ENCODE measurements at regions not wholly inside any gene's neighbourhood (a gene's known extent, or its start where the extent isn't known, plus 50 kb on each side); places are given as distances from the start of the nearest gene placed in this dataset.

DNA sequence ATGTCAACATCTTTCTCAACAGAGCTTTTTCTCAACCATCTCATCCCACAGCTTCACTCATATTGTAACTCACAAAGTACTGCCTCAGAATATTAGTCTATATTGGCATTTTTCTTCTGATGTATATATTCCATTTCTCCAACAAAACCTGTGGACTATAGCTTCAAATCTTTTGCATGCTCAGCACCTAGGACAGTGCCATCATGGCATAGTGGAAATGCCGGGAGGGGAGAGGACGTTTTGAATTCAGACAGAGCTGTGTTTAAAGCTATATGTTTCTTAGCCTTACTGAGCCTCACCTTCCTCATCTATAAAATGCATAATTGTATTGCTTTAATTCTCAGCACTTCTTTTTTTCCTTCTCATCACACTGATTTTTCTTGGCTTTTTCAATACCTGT, 452.6 kb downstream of the GALC start:
- H3K36me3 Mint-ChIP-seq (ENCODE audit: low read depth) = no peaks in the 10 kb centered on the region
- intact Hi-C loops (cut with DNase I, micrococcal nuclease) = no loop called here
- H3K27ac ChIP-seq (ENCODE audit: low read depth in 1 of 2, low read length in 2 of 2) = no peak overlapping the region
- H3K27ac Mint-ChIP-seq = no peak overlapping the region
- H3K4me3 Mint-ChIP-seq = no peak overlapping the region
- H3K4me1 Mint-ChIP-seq (ENCODE audit: low read depth) = no peaks in the 10 kb centered on the region
- H3K36me3 ChIP-seq (ENCODE audit: insufficient read depth, low read length) = no peaks in the 10 kb centered on the region
- CTCF ChIA-PET = no interaction called here
- no peaks in the 10 kb centered on the region for H3K27me3 Mint-ChIP-seq
- no peaks in the 10 kb centered on the region for H3K4me1 ChIP-seq (ENCODE audit: insufficient read depth, low read length)
- H3K9me3 Mint-ChIP-seq = peaks cover 10% of the 10 kb centered on the region
- POLR2A ChIA-PET = no interaction called here
- no peak for ATAC-seq (ENCODE audit: poor library complexity)
- TF ChIP-seq, protein P1, sequence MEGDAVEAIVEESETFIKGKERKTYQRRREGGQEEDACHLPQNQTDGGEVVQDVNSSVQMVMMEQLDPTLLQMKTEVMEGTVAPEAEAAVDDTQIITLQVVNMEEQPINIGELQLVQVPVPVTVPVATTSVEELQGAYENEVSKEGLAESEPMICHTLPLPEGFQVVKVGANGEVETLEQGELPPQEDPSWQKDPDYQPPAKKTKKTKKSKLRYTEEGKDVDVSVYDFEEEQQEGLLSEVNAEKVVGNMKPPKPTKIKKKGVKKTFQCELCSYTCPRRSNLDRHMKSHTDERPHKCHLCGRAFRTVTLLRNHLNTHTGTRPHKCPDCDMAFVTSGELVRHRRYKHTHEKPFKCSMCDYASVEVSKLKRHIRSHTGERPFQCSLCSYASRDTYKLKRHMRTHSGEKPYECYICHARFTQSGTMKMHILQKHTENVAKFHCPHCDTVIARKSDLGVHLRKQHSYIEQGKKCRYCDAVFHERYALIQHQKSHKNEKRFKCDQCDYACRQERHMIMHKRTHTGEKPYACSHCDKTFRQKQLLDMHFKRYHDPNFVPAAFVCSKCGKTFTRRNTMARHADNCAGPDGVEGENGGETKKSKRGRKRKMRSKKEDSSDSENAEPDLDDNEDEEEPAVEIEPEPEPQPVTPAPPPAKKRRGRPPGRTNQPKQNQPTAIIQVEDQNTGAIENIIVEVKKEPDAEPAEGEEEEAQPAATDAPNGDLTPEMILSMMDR (IDR thresholded peaks at IDR 0.05) = no peak
- H3K4me3 ChIP-seq (ENCODE audit: low read length) = no peak overlapping the region
- DNase-seq = no peak
- peaks cover 0 to 7% of the 10 kb centered on the region in 2 experiments for H3K9me3 ChIP-seq (ENCODE audit: control insufficient read depth in 1 of 2, insufficient read depth in 1 of 2, low read length in 2 of 2)
- H3K27me3 ChIP-seq (ENCODE audit: control insufficient read depth in 1 of 2, insufficient read depth in 2 of 2, low read length in 2 of 2) = no peaks in the 10 kb centered on the region

DNA sequence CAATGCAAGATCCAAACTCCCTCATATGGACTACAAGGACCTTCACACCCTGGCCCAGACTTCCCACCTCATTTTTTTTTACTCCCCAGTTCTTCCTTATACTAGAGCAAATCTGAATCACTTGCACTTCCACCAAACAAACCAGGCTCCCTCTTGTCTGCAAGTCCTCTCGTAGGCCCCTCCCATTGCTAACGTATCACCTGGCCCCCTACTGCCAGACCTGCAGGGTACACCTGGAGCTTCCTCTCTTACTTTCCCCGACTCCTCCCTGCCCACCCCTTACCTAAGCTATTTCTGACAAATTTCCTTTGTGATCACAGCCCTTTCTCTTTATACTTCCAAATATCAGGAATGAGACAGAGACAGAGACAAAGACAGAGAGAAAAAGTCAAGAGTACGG, 463.9 kb downstream of the GALC start:
- DNase-seq (no peak), ATAC-seq (ENCODE audit: poor library complexity) (no peak)
- no peaks in the 10 kb centered on the region for H3K36me3 Mint-ChIP-seq (ENCODE audit: low read depth)
- Histone ChIP-seq H3K36me3 (ENCODE audit: insufficient read depth, low read length) (no peaks in the 10 kb centered on the region), H3K4me1 (ENCODE audit: insufficient read depth, low read length) (no peaks in the 10 kb centered on the region), H3K4me3 (ENCODE audit: low read length) (no peak overlapping the region), H3K9me3 (ENCODE audit: control insufficient read depth in 1 of 2, insufficient read depth in 1 of 2, low read length in 2 of 2) (no peaks in the 10 kb centered on the region), H3K27me3 (ENCODE audit: control insufficient read depth in 1 of 2, insufficient read depth in 2 of 2, low read length in 2 of 2) (no peaks in the 10 kb centered on the region), H3K27ac (ENCODE audit: low read depth in 1 of 2, low read length in 2 of 2) (no peak overlapping the region)
- no peak overlapping the region for H3K4me3 Mint-ChIP-seq
- ChIA-PET POLR2A (no interaction called here), CTCF (no interaction called here)
- H3K9me3 Mint-ChIP-seq = peaks cover 4% of the 10 kb centered on the region
- no peaks in the 10 kb centered on the region for H3K4me1 Mint-ChIP-seq (ENCODE audit: low read depth)
- intact Hi-C loops (cut with DNase I, micrococcal nuclease) = no loop called here
- H3K27ac Mint-ChIP-seq = no peak overlapping the region
- no peaks in the 10 kb centered on the region for H3K27me3 Mint-ChIP-seq
- TF ChIP-seq, protein P1 (IDR thresholded peaks at IDR 0.05) = no peak

DNA sequence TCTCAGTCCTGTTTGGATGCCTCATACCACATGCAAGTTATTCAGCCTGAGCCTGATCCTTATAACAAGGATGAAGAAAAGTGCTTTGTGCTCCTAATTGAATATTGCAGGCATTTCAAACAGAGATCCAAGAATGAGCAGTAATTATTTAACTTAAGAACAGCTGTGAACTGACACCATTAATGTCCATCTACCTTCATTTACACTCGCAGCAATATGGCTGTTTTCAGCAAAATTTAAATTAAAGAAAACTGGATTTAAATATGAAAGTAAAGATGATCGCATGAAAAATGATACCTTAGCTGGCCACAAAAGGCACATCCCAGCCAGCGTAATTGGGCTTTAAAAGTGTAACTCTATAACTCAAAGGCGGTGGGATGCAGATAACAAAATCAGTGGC, 466.3 kb downstream of the GALC start:
- POLR2A ChIA-PET = no interaction called here
- intact Hi-C loops (cut with DNase I, micrococcal nuclease) = no loop called here
- peaks cover 3% of the 10 kb centered on the region for H3K9me3 Mint-ChIP-seq
- Histone ChIP-seq H3K9me3 (ENCODE audit: control insufficient read depth in 1 of 2, insufficient read depth in 1 of 2, low read length in 2 of 2) (no peaks in the 10 kb centered on the region), H3K4me1 (ENCODE audit: insufficient read depth, low read length) (no peaks in the 10 kb centered on the region), H3K27ac (ENCODE audit: low read depth in 1 of 2, low read length in 2 of 2) (no peak overlapping the region), H3K27me3 (ENCODE audit: control insufficient read depth in 1 of 2, insufficient read depth in 2 of 2, low read length in 2 of 2) (no peaks in the 10 kb centered on the region), H3K36me3 (ENCODE audit: insufficient read depth, low read length) (no peaks in the 10 kb centered on the region), H3K4me3 (ENCODE audit: low read length) (no peak overlapping the region)
- H3K27ac Mint-ChIP-seq = no peak overlapping the region
- TF ChIP-seq, protein P1 (IDR thresholded peaks at IDR 0.05) = no peak
- DNase-seq (no peak), ATAC-seq (ENCODE audit: poor library complexity) (no peak)
- H3K36me3 Mint-ChIP-seq (ENCODE audit: low read depth) = no peaks in the 10 kb centered on the region
- H3K27me3 Mint-ChIP-seq = no peaks in the 10 kb centered on the region
- CTCF ChIA-PET = interaction anchor here (0.7 kb wide), 1 partner anchor 90 kb away, joined by 3 read pairs; no protein-coding TSS in a partner anchor
- H3K4me1 Mint-ChIP-seq (ENCODE audit: low read depth) = no peaks in the 10 kb centered on the region
- no peak overlapping the region for H3K4me3 Mint-ChIP-seq
